WTC11 (cell line): ENCODE measurements at regions not wholly inside any gene's neighbourhood (a gene's known extent, or its start where the extent isn't known, plus 50 kb on each side); places are given as distances from the start of the nearest gene placed in this dataset.

Source experiments
- ATAC-seq: fragments of 200-7000 bp; cut with Tn5 transposase; 2 replicates; pipeline ENCODE4 v1.10.0; 2021; ENCODE audit warnings: mild to moderate bottlenecking, moderate library complexity
- CTCF ChIA-PET: fragments of 300-600 bp; sonication (Branson Sonifier 250); formaldehyde crosslinking; loops from one replicate; lab custom pipeline; 2021; ENCODE audit warnings: antibody characterized with exemption; lab: Charles Lee
- POLR2A ChIA-PET: fragments of 350-600 bp; sonication (Branson Sonifier 250); formaldehyde crosslinking; loops from one replicate; lab custom pipeline; 2021; ENCODE audit warnings: antibody characterized with exemption; lab: Charles Lee
- DNase-seq: peaks from one replicate; pipeline ENCODE4 v3.0.0; 2021; ENCODE audit warnings: low spot score
- H3K27ac Mint-ChIP-seq: 2 replicates; pipeline ENCODE4 v1.8.0; 2021; ENCODE audit warnings: mixed read lengths
- H3K27me3 Mint-ChIP-seq: 2 replicates; pipeline ENCODE4 v1.8.0; 2021; ENCODE audit warnings: low read depth, mild to moderate bottlenecking, moderate library complexity, mixed read lengths
- H3K36me3 Mint-ChIP-seq: 2 replicates; pipeline ENCODE4 v1.8.0; 2021; ENCODE audit warnings: mixed read lengths
- H3K4me1 Mint-ChIP-seq: 2 replicates; pipeline ENCODE4 v1.8.0; 2022; ENCODE audit warnings: mixed read lengths
- H3K4me3 Mint-ChIP-seq: 2 replicates; pipeline ENCODE4 v1.8.0; 2021; ENCODE audit warnings: mild to moderate bottlenecking, moderate library complexity, mixed read lengths
- H3K9me3 Mint-ChIP-seq: 2 replicates; pipeline ENCODE4 v1.8.0; 2021; ENCODE audit warnings: mixed read lengths
- ATF1 ChIP-seq: sonication (generic); formaldehyde crosslinking; IDR thresholded peaks from 2 replicates; pipeline ENCODE4 v1.8.1; 2023; ENCODE audit warnings: mild to moderate bottlenecking, moderate library complexity, missing genetic modification reagents
- E2F5 ChIP-seq: sonication (generic); formaldehyde crosslinking; IDR thresholded peaks from 2 replicates; pipeline ENCODE4 v1.8.1; 2022; ENCODE audit warnings: mild to moderate bottlenecking, moderate library complexity, missing genetic modification reagents
- EMX1 ChIP-seq: fragments of 250-450 bp; sonication (Bioruptor Pico); IDR thresholded peaks from 2 replicates; pipeline ENCODE4 v1.8.0; 2021; ENCODE audit warnings: mild to moderate bottlenecking
- ESRRA ChIP-seq: sonication (generic); formaldehyde crosslinking; IDR thresholded peaks from 2 replicates; pipeline ENCODE4 v1.8.1; 2022; ENCODE audit warnings: mild to moderate bottlenecking, missing genetic modification reagents, borderline replicate concordance
- ETV6 ChIP-seq: sonication (generic); formaldehyde crosslinking; IDR thresholded peaks from 2 replicates; pipeline ENCODE4 v1.8.1; 2022; ENCODE audit warnings: mild to moderate bottlenecking, missing genetic modification reagents
- FOXP4 ChIP-seq: sonication (generic); formaldehyde crosslinking; IDR thresholded peaks from 2 replicates; pipeline ENCODE4 v1.8.0; 2022; ENCODE audit warnings: mild to moderate bottlenecking, missing genetic modification reagents
- GRHL2 ChIP-seq: fragments of 250-450 bp; sonication (Bioruptor Pico); IDR thresholded peaks from 2 replicates; pipeline ENCODE4 v1.8.0; 2022; ENCODE audit warnings: mild to moderate bottlenecking, moderate library complexity; ENCODE audit not compliant: insufficient replicate concordance, severe bottlenecking
- GTF2I ChIP-seq: fragments of 250-450 bp; sonication (Bioruptor Pico); conservative IDR thresholded peaks from 2 replicates; pipeline ENCODE4 v1.4.0; 2021; ENCODE audit warnings: mild to moderate bottlenecking
- KAT7 ChIP-seq: sonication (generic); formaldehyde crosslinking; IDR thresholded peaks from 2 replicates; pipeline ENCODE4 v1.8.1; 2023; ENCODE audit warnings: missing genetic modification reagents, mild to moderate bottlenecking, borderline replicate concordance
- PRRX2 ChIP-seq: fragments of 250-450 bp; sonication (Bioruptor Pico); IDR thresholded peaks from 2 replicates; pipeline ENCODE4 v1.8.0; 2021; ENCODE audit warnings: mild to moderate bottlenecking
- SMAD4 ChIP-seq: sonication (generic); formaldehyde crosslinking; IDR thresholded peaks from 2 replicates; pipeline ENCODE4 v1.8.0; 2022; ENCODE audit warnings: mild to moderate bottlenecking, missing genetic modification reagents
- SP1 ChIP-seq: sonication (generic); formaldehyde crosslinking; conservative IDR thresholded peaks from 2 replicates; pipeline ENCODE4 v1.8.1; 2022; ENCODE audit warnings: missing genetic modification reagents
- USF2 ChIP-seq: sonication (generic); formaldehyde crosslinking; IDR thresholded peaks from 2 replicates; pipeline ENCODE4 v1.8.1; 2023; ENCODE audit warnings: mild to moderate bottlenecking, missing genetic modification reagents, moderate library complexity
- ZNF416 ChIP-seq: fragments of 250-450 bp; sonication (Bioruptor Pico); IDR thresholded peaks from 2 replicates; pipeline ENCODE4 v1.9.0; 2021; ENCODE audit warnings: mild to moderate bottlenecking, inconsistent platforms
- ZNF423 ChIP-seq: fragments of 250-450 bp; sonication (Bioruptor Pico); IDR thresholded peaks from 2 replicates; pipeline ENCODE4 v2.1.2; 2022; ENCODE audit warnings: mild to moderate bottlenecking, moderate library complexity
- ZNF425 ChIP-seq: fragments of 250-450 bp; sonication (Bioruptor Pico); conservative IDR thresholded peaks from 2 replicates; pipeline ENCODE4 v1.9.0; 2021; ENCODE audit warnings: mild to moderate bottlenecking
- ZNF671 ChIP-seq: fragments of 250-450 bp; sonication (Bioruptor Pico); IDR thresholded peaks from 2 replicates; pipeline ENCODE4 v1.8.0; 2021; ENCODE audit warnings: mild to moderate bottlenecking
- ZSCAN18 ChIP-seq: fragments of 250-450 bp; sonication (Bioruptor Pico); IDR thresholded peaks from 2 replicates; pipeline ENCODE4 v2.1.2; 2022; ENCODE audit warnings: mild to moderate bottlenecking, moderate library complexity

- POLR2A ChIA-PET = no interaction called here
- Mint-ChIP-seq H3K4me1 (no peaks in the 10 kb centered on the region), H3K27ac (no peak overlapping the region), H3K36me3 (no peaks in the 10 kb centered on the region), H3K4me3 (no peak overlapping the region), H3K27me3 (no peaks in the 10 kb centered on the region), H3K9me3 (no peaks in the 10 kb centered on the region)
- CTCF ChIA-PET = no interaction called here
- TF ChIP-seq ETV6 (CRISPR knock-in tag) (no peak), ZNF416 (CRISPR knock-in tag) (no peak), ZNF425 (CRISPR knock-in tag) (no peak), EMX1 (no peak), PRRX2 (no peak), ATF1 (no peak), USF2 (no peak), ZSCAN18 (CRISPR knock-in tag) (no peak), ZNF423 (CRISPR knock-in tag) (no peak)
- DNase-seq = no peak
- no peak for ATAC-seq
Observed at GRCh38 chr7:17147409-17147808, 151.0 kb upstream of the AHR start.

- TF ChIP-seq GRHL2 (CRISPR knock-in tag) (no peak), FOXP4 (CRISPR knock-in tag) (no peak), ESRRA (CRISPR knock-in tag) (no peak), EMX1 (no peak), USF2 (no peak), SP1 (CRISPR knock-in tag) (no peak), SMAD4 (CRISPR knock-in tag) (no peak), ZNF671 (CRISPR knock-in tag) (no peak), E2F5 (no peak), GTF2I (CRISPR knock-in tag) (no peak), KAT7 (CRISPR knock-in tag) (no peak)
- ChIA-PET CTCF (no interaction called here), POLR2A (no interaction called here)
- Mint-ChIP-seq H3K36me3 (no peaks in the 10 kb centered on the region), H3K4me1 (no peaks in the 10 kb centered on the region), H3K9me3 (no peaks in the 10 kb centered on the region), H3K27ac (no peak overlapping the region), H3K27me3 (no peaks in the 10 kb centered on the region), H3K4me3 (no peak overlapping the region)
- no peak for ATAC-seq
- no peak for DNase-seq
Observed at GRCh38 chr7:17150018-17150417, 148.4 kb upstream of the AHR start.
